H9 (cell line): ENCODE measurements at regions not wholly inside any gene's neighbourhood (a gene's known extent, or its start where the extent isn't known, plus 50 kb on each side); places are given as distances from the start of the nearest gene placed in this dataset.

Experiments used
- DNase-seq: peaks from one replicate; pipeline ENCODE4 v3.0.0-alpha.2; 2017
- H2AFZ ChIP-seq: one replicate; pipeline ENCODE4 v1.6.1; 2013; ENCODE audit warnings: mild to moderate bottlenecking, low read length, control low read depth, moderate library complexity
- H2AK5ac ChIP-seq: 2 replicates; pipeline ENCODE4 v1.6.1; 2013; ENCODE audit warnings: low read length, control low read depth, mixed read lengths; ENCODE audit not compliant: insufficient read length
- H2BK120ac ChIP-seq: one replicate; pipeline ENCODE4 v1.6.1; 2013; ENCODE audit warnings: low read depth, mild to moderate bottlenecking, low read length, control low read depth, inconsistent platforms; ENCODE audit not compliant: poor library complexity, severe bottlenecking
- H2BK12ac ChIP-seq: 2 replicates; pipeline ENCODE4 v1.6.1; 2013; ENCODE audit warnings: low read length, control low read depth, mixed read lengths, low read depth; ENCODE audit not compliant: insufficient read length
- H2BK15ac ChIP-seq: 2 replicates; pipeline ENCODE4 v1.6.1; 2013; ENCODE audit warnings: low read depth, low read length, control low read depth
- H2BK20ac ChIP-seq: one replicate; pipeline ENCODE4 v1.6.1; 2013; ENCODE audit warnings: low read depth, mild to moderate bottlenecking, low read length, control low read depth, inconsistent platforms; ENCODE audit not compliant: poor library complexity, severe bottlenecking
- H2BK5ac ChIP-seq: 2 replicates; pipeline ENCODE4 v1.6.1; 2013; ENCODE audit warnings: low read length, control low read depth, mixed read lengths; ENCODE audit not compliant: insufficient read length
- H3K14ac ChIP-seq: 2 replicates; pipeline ENCODE4 v1.6.1; 2013; ENCODE audit warnings: low read length, control low read depth; ENCODE audit not compliant: insufficient read depth
- H3K18ac ChIP-seq: 2 replicates; pipeline ENCODE4 v1.6.1; 2013; ENCODE audit warnings: low read depth, mild to moderate bottlenecking, mixed read lengths, low read length, control low read depth; ENCODE audit not compliant: insufficient read length
- H3K23ac ChIP-seq: 2 replicates; pipeline ENCODE4 v1.6.1; 2013; ENCODE audit warnings: low read length, control low read depth, mixed read lengths, low read depth; ENCODE audit not compliant: insufficient read length
- H3K23me2 ChIP-seq: 2 replicates; pipeline ENCODE4 v1.6.1; 2013; ENCODE audit warnings: low read depth, mild to moderate bottlenecking, mixed read lengths, low read length, control low read depth; ENCODE audit not compliant: insufficient read length, poor library complexity, severe bottlenecking
- H3K27ac ChIP-seq: 2 replicates; pipeline ENCODE4 v1.5.1; 2013; ENCODE audit warnings: low read length, control low read depth, mixed read lengths, low read depth; ENCODE audit not compliant: insufficient read length
- H3K27me3 ChIP-seq: 2 replicates; pipeline ENCODE4 v1.6.1; 2013; ENCODE audit warnings: low read length, control low read depth, inconsistent platforms; ENCODE audit not compliant: insufficient read depth
- H3K4ac ChIP-seq: 2 replicates; pipeline ENCODE4 v1.6.1; 2013; ENCODE audit warnings: low read depth, mild to moderate bottlenecking, control low read depth, inconsistent platforms, low read length, moderate library complexity
- H3K4me1 ChIP-seq: 2 replicates; pipeline ENCODE4 v1.6.1; 2013; ENCODE audit warnings: low read length, control low read depth, inconsistent platforms; ENCODE audit not compliant: insufficient read depth
- H3K4me2 ChIP-seq: 2 replicates; pipeline ENCODE4 v1.6.1; 2013; ENCODE audit warnings: low read length, control low read depth, mixed read lengths; ENCODE audit not compliant: insufficient read length, insufficient read depth
- H3K56ac ChIP-seq: 2 replicates; pipeline ENCODE4 v1.6.1; 2013; ENCODE audit warnings: low read depth, mild to moderate bottlenecking, mixed read lengths, low read length, control low read depth; ENCODE audit not compliant: insufficient read length
- H3K79me1 ChIP-seq: 2 replicates; pipeline ENCODE4 v1.6.1; 2013; ENCODE audit warnings: low read depth, mild to moderate bottlenecking, moderate library complexity, low read length, control low read depth, inconsistent platforms; ENCODE audit not compliant: insufficient read depth, poor library complexity, severe bottlenecking
- H3K79me2 ChIP-seq: 2 replicates; pipeline ENCODE4 v1.6.1; 2013; ENCODE audit warnings: low read length, control low read depth, inconsistent platforms; ENCODE audit not compliant: insufficient read depth
- H3K9ac ChIP-seq: 2 replicates; pipeline ENCODE4 v1.6.1; 2013; ENCODE audit warnings: low read length, control low read depth, mixed read lengths; ENCODE audit not compliant: insufficient read length; ENCODE audit errors: extremely low read depth
- H3K9me3 ChIP-seq: one replicate; pipeline ENCODE4 v1.6.1; 2013; ENCODE audit warnings: low read depth, low read length, inconsistent platforms; ENCODE audit not compliant: control insufficient read depth
- H3T11ph ChIP-seq: one replicate; pipeline ENCODE4 v1.6.1; 2013; ENCODE audit warnings: mild to moderate bottlenecking, low read length, control low read depth, inconsistent platforms
- H4K20me1 ChIP-seq: one replicate; pipeline ENCODE4 v1.6.1; 2013; ENCODE audit not compliant: control insufficient read depth, insufficient read length, insufficient read depth
- H4K5ac ChIP-seq: 2 replicates; pipeline ENCODE4 v1.6.1; 2013; ENCODE audit warnings: low read depth, mild to moderate bottlenecking, mixed read lengths, low read length, control low read depth; ENCODE audit not compliant: insufficient read length
- H4K8ac ChIP-seq: replicated peaks from 2 replicates; pipeline ENCODE4 v1.6.1; 2013; ENCODE audit warnings: low read length, control low read depth, mixed read lengths, low read depth; ENCODE audit not compliant: insufficient read length
- H4K91ac ChIP-seq: 2 replicates; pipeline ENCODE4 v1.6.1; 2013; ENCODE audit warnings: low read depth, mild to moderate bottlenecking, moderate library complexity, mixed read lengths, low read length, control low read depth; ENCODE audit not compliant: insufficient read length
- H3K27ac Mint-ChIP-seq, 3 experiments: 2 replicates in 2 of 3; 3 replicates in 1 of 3; pipeline ENCODE4 v1.8.0; 2020 to 2021; ENCODE audit warnings: mixed read lengths in 3 of 3, mild to moderate bottlenecking in 1 of 3, moderate library complexity in 1 of 3
- H3K27me3 Mint-ChIP-seq: 2 replicates; pipeline ENCODE4 v1.8.0; 2021; ENCODE audit warnings: low read depth, mild to moderate bottlenecking, moderate library complexity, mixed read lengths
- H3K36me3 Mint-ChIP-seq, 3 experiments: 2 replicates in 2 of 3; 3 replicates in 1 of 3; pipeline ENCODE4 v1.8.0; 2020 to 2021; ENCODE audit warnings: low read depth in 3 of 3, mixed read lengths in 3 of 3; ENCODE audit not compliant: insufficient read depth in 1 of 3
- H3K4me1 Mint-ChIP-seq, 2 experiments: 2 replicates each; pipeline ENCODE4 v1.8.0; 2020; ENCODE audit warnings: mixed read lengths in 2 of 2
- H3K4me3 Mint-ChIP-seq, 2 experiments: 2 replicates in 1 of 2; 3 replicates in 1 of 2; pipeline ENCODE4 v1.8.0; 2020 to 2021; ENCODE audit warnings: mild to moderate bottlenecking in 2 of 2, mixed read lengths in 2 of 2, moderate library complexity in 1 of 2
- H3K9me3 Mint-ChIP-seq, 2 experiments: 2 replicates in 1 of 2; 3 replicates in 1 of 2; pipeline ENCODE4 v1.8.0; 2020; ENCODE audit warnings: mild to moderate bottlenecking in 2 of 2, mixed read lengths in 2 of 2, moderate library complexity in 1 of 2
- CTCF ChIP-seq: fragments of 200-600 bp; sonication (generic); conservative IDR thresholded peaks from 3 replicates; pipeline ENCODE4 v1.8.0; 2021; ENCODE audit warnings: antibody characterized with exemption, mild to moderate bottlenecking
- WGBS: extraction: QIAGEN DNeasy Blood & Tissue Kit; methylation state at CpG from one replicate; pipeline ENCODE4 v1.1.7; 2013; ENCODE audit warnings: missing lambda C conversion rate, low lambda C conversion rate, mixed read lengths; ENCODE audit not compliant: insufficient read length; ENCODE audit errors: extremely low coverage; 5-methylcytosine and 5-hydroxymethylcytosine counted together

GRCh38 chr5:157930710-157931109 is 71.8 kb upstream of the CLINT1 start:
- Histone ChIP-seq H2BK5ac (no peak overlapping the region), H4K91ac (no peak overlapping the region), H3K79me1 (no peaks in the 10 kb centered on the region), H2AK5ac (no peak overlapping the region), H3K14ac (no peak overlapping the region), H4K8ac (no peak overlapping the region), H4K5ac (no peak overlapping the region), H3K27me3 (no peaks in the 10 kb centered on the region), H3K79me2 (no peaks in the 10 kb centered on the region), H4K20me1 (no peaks in the 10 kb centered on the region), H2BK15ac (no peak overlapping the region), H3K23ac (no peak overlapping the region), H2BK12ac (no peak overlapping the region), H3T11ph (no peak overlapping the region), H3K4me1 (peaks cover 4% of the 10 kb centered on the region), H3K27ac (no peak overlapping the region), H3K23me2 (peaks cover 4% of the 10 kb centered on the region), H2BK120ac (no peak overlapping the region), H2AFZ (no peak overlapping the region), H3K9me3 (no peaks in the 10 kb centered on the region), H3K9ac (no peak overlapping the region), H3K4me2 (no peak overlapping the region), H3K56ac (no peak overlapping the region), H3K18ac (no peak overlapping the region), H2BK20ac (no peak overlapping the region), H3K4ac (no peak overlapping the region)
- no peak overlapping the region; a peak in 1 of 7 replicates for H3K27ac Mint-ChIP-seq
- peaks cover 8 to 13% of the 10 kb centered on the region in 2 experiments for H3K9me3 Mint-ChIP-seq
- no peak for TF ChIP-seq CTCF
- peaks cover 0 to 9% (median 0%) of the 10 kb centered on the region in 3 experiments; a peak in 2 of 7 replicates for H3K36me3 Mint-ChIP-seq
- DNase-seq = no peak
- no CpG with 5 or more reads among the region's 7 CpGs for WGBS
- H3K4me1 Mint-ChIP-seq = peaks cover 19% of the 10 kb centered on the region in 2 experiments
- H3K4me3 Mint-ChIP-seq = no peak overlapping the region
- H3K27me3 Mint-ChIP-seq = no peaks in the 10 kb centered on the region
